Esophagus muscularis mucosa (tissue), 4 donors: ENCODE measurements at regions not wholly inside any gene's neighbourhood (a gene's known extent, or its start where the extent isn't known, plus 50 kb on each side); places are given as distances from the start of the nearest gene placed in this dataset.

Experiments used
- CTCF ChIP-seq, 3 experiments: fragments of 200-600 bp in 2 of 3; fragments of 450-650 bp in 1 of 3; sonication (generic) in 2 of 3; IDR thresholded peaks; one replicate each; pipeline ENCODE4 v1.5.1; 2017 to 2019; ENCODE audit warnings: antibody characterized with exemption in 3 of 3, mild to moderate bottlenecking in 2 of 3, moderate library complexity in 1 of 3
- EP300 ChIP-seq: sonication (generic); formaldehyde crosslinking; IDR thresholded peaks from one replicate; pipeline ENCODE4 v1.6.1; 2017; ENCODE audit warnings: antibody characterized with exemption
- POLR2A ChIP-seq: fragments of 450-650 bp; IDR thresholded peaks from one replicate; pipeline ENCODE4 v1.6.1; 2017; ENCODE audit warnings: antibody characterized with exemption, moderate library complexity, mild to moderate bottlenecking, low read depth
- POLR2AphosphoS5 ChIP-seq, 2 donors: sonication (generic); formaldehyde crosslinking; IDR thresholded peaks; one replicate each; pipeline ENCODE4 v1.6.1; 2017; ENCODE audit warnings: antibody characterized with exemption in 2 of 2

GRCh38 chr4:52410971-52411370 lies 248.1 kb downstream of the USP46 start:
- TF ChIP-seq CTCF (IDR thresholded peaks at IDR 0.05) = no peak
- no peak for TF ChIP-seq POLR2A
- TF ChIP-seq POLR2AphosphoS5 (IDR thresholded peaks at IDR 0.05) = no peak
- TF ChIP-seq EP300 = no peak
